WTC11 (cell line): ENCODE measurements at regions not wholly inside any gene's neighbourhood (a gene's known extent, or its start where the extent isn't known, plus 50 kb on each side); places are given as distances from the start of the nearest gene placed in this dataset.

Experiments
- ATAC-seq: fragments of 200-7000 bp; cut with Tn5 transposase; 2 replicates; pipeline ENCODE4 v1.10.0; 2021; ENCODE audit warnings: mild to moderate bottlenecking, moderate library complexity
- CTCF ChIA-PET: fragments of 300-600 bp; sonication (Branson Sonifier 250); formaldehyde crosslinking; loops from one replicate; lab custom pipeline; 2021; ENCODE audit warnings: antibody characterized with exemption; lab: Charles Lee
- POLR2A ChIA-PET: fragments of 350-600 bp; sonication (Branson Sonifier 250); formaldehyde crosslinking; loops from one replicate; lab custom pipeline; 2021; ENCODE audit warnings: antibody characterized with exemption; lab: Charles Lee
- DNase-seq: peaks from one replicate; pipeline ENCODE4 v3.0.0; 2021; ENCODE audit warnings: low spot score
- H3K27ac Mint-ChIP-seq: 2 replicates; pipeline ENCODE4 v1.8.0; 2021; ENCODE audit warnings: mixed read lengths
- H3K27me3 Mint-ChIP-seq: 2 replicates; pipeline ENCODE4 v1.8.0; 2021; ENCODE audit warnings: low read depth, mild to moderate bottlenecking, moderate library complexity, mixed read lengths
- H3K36me3 Mint-ChIP-seq: 2 replicates; pipeline ENCODE4 v1.8.0; 2021; ENCODE audit warnings: mixed read lengths
- H3K4me1 Mint-ChIP-seq: 2 replicates; pipeline ENCODE4 v1.8.0; 2022; ENCODE audit warnings: mixed read lengths
- H3K4me3 Mint-ChIP-seq: 2 replicates; pipeline ENCODE4 v1.8.0; 2021; ENCODE audit warnings: mild to moderate bottlenecking, moderate library complexity, mixed read lengths
- H3K9me3 Mint-ChIP-seq: 2 replicates; pipeline ENCODE4 v1.8.0; 2021; ENCODE audit warnings: mixed read lengths
- ATF3 ChIP-seq: sonication (generic); formaldehyde crosslinking; conservative IDR thresholded peaks from 2 replicates; pipeline ENCODE4 v1.8.1; 2022; ENCODE audit warnings: mild to moderate bottlenecking, missing genetic modification reagents
- E2F4 ChIP-seq: sonication (generic); formaldehyde crosslinking; IDR thresholded peaks from 2 replicates; pipeline ENCODE4 v1.8.1; 2022; ENCODE audit warnings: low read depth, mild to moderate bottlenecking, moderate library complexity, missing genetic modification reagents, borderline replicate concordance
- E2F5 ChIP-seq: sonication (generic); formaldehyde crosslinking; IDR thresholded peaks from 2 replicates; pipeline ENCODE4 v1.8.1; 2022; ENCODE audit warnings: mild to moderate bottlenecking, moderate library complexity, missing genetic modification reagents
- HMGA2 ChIP-seq: fragments of 250-450 bp; sonication (Bioruptor Pico); IDR thresholded peaks from 2 replicates; pipeline ENCODE4 v1.4.0; 2021; ENCODE audit warnings: mild to moderate bottlenecking, moderate library complexity
- HMGXB4 ChIP-seq: sonication (generic); formaldehyde crosslinking; IDR thresholded peaks from 2 replicates; pipeline ENCODE4 v1.8.1; 2023; ENCODE audit warnings: mild to moderate bottlenecking, moderate library complexity, missing genetic modification reagents
- JUN ChIP-seq: sonication (generic); formaldehyde crosslinking; IDR thresholded peaks from 2 replicates; pipeline ENCODE4 v1.8.0; 2023; ENCODE audit warnings: mild to moderate bottlenecking, missing genetic modification reagents
- MXD4 ChIP-seq: fragments of 250-450 bp; sonication (Bioruptor Pico); IDR thresholded peaks from 2 replicates; pipeline ENCODE4 v1.8.0; 2021; ENCODE audit warnings: mild to moderate bottlenecking, moderate library complexity, borderline replicate concordance
- NFATC4 ChIP-seq: fragments of 250-450 bp; sonication (Bioruptor Pico); IDR thresholded peaks from 2 replicates; pipeline ENCODE4 v1.9.0; 2021; ENCODE audit warnings: mild to moderate bottlenecking
- NFYB ChIP-seq: sonication (generic); formaldehyde crosslinking; conservative IDR thresholded peaks from 2 replicates; pipeline ENCODE4 v1.8.0; 2022; ENCODE audit warnings: low read depth, missing genetic modification reagents
- NR1H2 ChIP-seq: sonication (generic); formaldehyde crosslinking; IDR thresholded peaks from 2 replicates; pipeline ENCODE4 v1.9.0; 2021; ENCODE audit warnings: mild to moderate bottlenecking, moderate library complexity, missing genetic modification reagents
- OVOL2 ChIP-seq: fragments of 250-450 bp; sonication (Bioruptor Pico); IDR thresholded peaks from 2 replicates; pipeline ENCODE4 v1.9.0; 2021; ENCODE audit warnings: mild to moderate bottlenecking, borderline replicate concordance
- USF1 ChIP-seq: sonication (generic); formaldehyde crosslinking; IDR thresholded peaks from 2 replicates; pipeline ENCODE4 v1.8.0; 2022; ENCODE audit warnings: mild to moderate bottlenecking, missing genetic modification reagents
- USF2 ChIP-seq: sonication (generic); formaldehyde crosslinking; IDR thresholded peaks from 2 replicates; pipeline ENCODE4 v1.8.1; 2023; ENCODE audit warnings: mild to moderate bottlenecking, missing genetic modification reagents, moderate library complexity
- ZBTB43 ChIP-seq: sonication (generic); formaldehyde crosslinking; IDR thresholded peaks from 2 replicates; pipeline ENCODE4 v1.8.1; 2023; ENCODE audit warnings: mild to moderate bottlenecking, missing genetic modification reagents
- ZNF281 ChIP-seq: sonication (generic); formaldehyde crosslinking; IDR thresholded peaks from 2 replicates; pipeline ENCODE4 v1.8.0; 2023; ENCODE audit warnings: mild to moderate bottlenecking, missing genetic modification reagents
- ZNF425 ChIP-seq: fragments of 250-450 bp; sonication (Bioruptor Pico); conservative IDR thresholded peaks from 2 replicates; pipeline ENCODE4 v1.9.0; 2021; ENCODE audit warnings: mild to moderate bottlenecking
- ZNF671 ChIP-seq: fragments of 250-450 bp; sonication (Bioruptor Pico); IDR thresholded peaks from 2 replicates; pipeline ENCODE4 v1.8.0; 2021; ENCODE audit warnings: mild to moderate bottlenecking

- DNase-seq: no peak
- TF ChIP-seq ZBTB43 (CRISPR knock-in tag): no peak
- no peak for TF ChIP-seq JUN (CRISPR knock-in tag)
- TF ChIP-seq NFYB: no peak
- TF ChIP-seq ATF3 (CRISPR knock-in tag): no peak
- TF ChIP-seq ZNF425: no peak
- no peak for TF ChIP-seq USF2 (CRISPR knock-in tag)
- TF ChIP-seq NR1H2 (CRISPR knock-in tag): no peak
- no peak for TF ChIP-seq NFATC4 (CRISPR knock-in tag)
- TF ChIP-seq ZNF281 (CRISPR knock-in tag): no peak
- no peak for TF ChIP-seq MXD4 (CRISPR knock-in tag)
- no peak for TF ChIP-seq USF1 (CRISPR knock-in tag)
- TF ChIP-seq ZNF671 (CRISPR knock-in tag): no peak
- no peak for TF ChIP-seq E2F5 (CRISPR knock-in tag)
- TF ChIP-seq HMGA2 (CRISPR knock-in tag): no peak
- TF ChIP-seq E2F4: no peak
- no peak for TF ChIP-seq OVOL2 (CRISPR knock-in tag)
- TF ChIP-seq HMGXB4 (CRISPR knock-in tag): no peak
- TF ChIP-seq, all 79 proteins: peak for 0
- ChIA-PET POLR2A (no interaction called here), CTCF (no interaction called here)
- ATAC-seq: no peak
- H3K4me1 Mint-ChIP-seq: no peaks in the 10 kb centered on the region
- H3K36me3 Mint-ChIP-seq: no peaks in the 10 kb centered on the region
- H3K9me3 Mint-ChIP-seq: no peaks in the 10 kb centered on the region
- no peaks in the 10 kb centered on the region for H3K27me3 Mint-ChIP-seq
- H3K4me3 Mint-ChIP-seq: no peak overlapping the region
- H3K27ac Mint-ChIP-seq: no peak overlapping the region; the same call in 1 of the 2 replicates
Observed at GRCh38 chr10:60621018-60621417, 157.3 kb upstream of the CDK1 start.
